WERI-Rb-1 (cell line): ENCODE measurements at regions not wholly inside any gene's neighbourhood (a gene's known extent, or its start where the extent isn't known, plus 50 kb on each side); places are given as distances from the start of the nearest gene placed in this dataset.

Experiments
- DNase-seq: peaks from one replicate; pipeline ENCODE4 v3.0.0-alpha.2; 2020
- H3K27ac ChIP-seq: fragments of 250-450 bp; sonication (Bioruptor Pico); 2 replicates; pipeline ENCODE4 v1.5.1; 2020; ENCODE audit warnings: mild to moderate bottlenecking, moderate library complexity
- H3K27me3 ChIP-seq: fragments of 250-450 bp; sonication (Bioruptor Pico); 2 replicates; pipeline ENCODE4 v1.5.1; 2021; ENCODE audit warnings: mild to moderate bottlenecking, low read depth, moderate library complexity; ENCODE audit not compliant: insufficient read depth, severe bottlenecking
- H3K36me3 ChIP-seq: fragments of 250-450 bp; sonication (Bioruptor Pico); 2 replicates; pipeline ENCODE4 v1.5.1; 2020; ENCODE audit warnings: mild to moderate bottlenecking, moderate library complexity
- H3K4me3 ChIP-seq: 2 replicates; pipeline ENCODE4 v1.5.1; 2011; ENCODE audit warnings: low read depth, mild to moderate bottlenecking, control low read depth, low read length
- H3K9me3 ChIP-seq: fragments of 250-450 bp; sonication (Bioruptor Pico); 2 replicates; pipeline ENCODE4 v1.5.1; 2021; ENCODE audit warnings: mild to moderate bottlenecking, moderate library complexity; ENCODE audit not compliant: severe bottlenecking
- CTCF ChIP-seq: IDR thresholded peaks from 2 replicates; pipeline ENCODE4 v1.5.1; 2011; ENCODE audit warnings: low read depth, mild to moderate bottlenecking, control low read depth, inconsistent platforms, low read length

GRCh38 chr2:155517362-155517761, 815.2 kb downstream of the NR4A2 start:
- Histone ChIP-seq H3K27ac (no peak overlapping the region), H3K9me3 (no peaks in the 10 kb centered on the region), H3K27me3 (no peaks in the 10 kb centered on the region), H3K4me3 (no peak overlapping the region), H3K36me3 (no peaks in the 10 kb centered on the region)
- no peak for DNase-seq
- TF ChIP-seq CTCF, result no peak

GRCh38 chr2:155513248-155513647, 814.8 kb downstream of the KCNJ3 start:
- Histone ChIP-seq H3K4me3 (no peak overlapping the region), H3K9me3 (no peaks in the 10 kb centered on the region), H3K36me3 (no peaks in the 10 kb centered on the region), H3K27ac (no peak overlapping the region), H3K27me3 (no peaks in the 10 kb centered on the region)
- TF ChIP-seq CTCF, result no peak
- no peak for DNase-seq

GRCh38 chr2:155502766-155503165, 804.3 kb downstream of the KCNJ3 start:
- Histone ChIP-seq H3K4me3 (no peak overlapping the region), H3K27ac (no peak overlapping the region), H3K9me3 (no peaks in the 10 kb centered on the region), H3K36me3 (no peaks in the 10 kb centered on the region), H3K27me3 (no peaks in the 10 kb centered on the region)
- no peak for DNase-seq
- no peak for TF ChIP-seq CTCF

GRCh38 chr2:155498106-155498505, 799.6 kb downstream of the KCNJ3 start:
- Histone ChIP-seq H3K36me3 (no peaks in the 10 kb centered on the region), H3K27me3 (no peaks in the 10 kb centered on the region), H3K27ac (no peak overlapping the region), H3K4me3 (no peak overlapping the region), H3K9me3 (no peaks in the 10 kb centered on the region)
- no peak for DNase-seq
- no peak for TF ChIP-seq CTCF

- H3K36me3 ChIP-seq, result no peaks in the 10 kb centered on the region
- no peak overlapping the region for H3K4me3 ChIP-seq
- TF ChIP-seq CTCF, result no peak
- no peak overlapping the region for H3K27ac ChIP-seq
- DNase-seq, result no peak
- H3K27me3 ChIP-seq, result no peaks in the 10 kb centered on the region
- H3K9me3 ChIP-seq, result no peaks in the 10 kb centered on the region
These were observed 796.2 kb downstream of the KCNJ3 start for GRCh38 chr2:155494744-155495143.

- H3K4me3 ChIP-seq, result no peak overlapping the region
- H3K27me3 ChIP-seq, result no peaks in the 10 kb centered on the region
- DNase-seq, result no peak
- H3K9me3 ChIP-seq, result no peaks in the 10 kb centered on the region
- no peak overlapping the region for H3K27ac ChIP-seq
- H3K36me3 ChIP-seq, result no peaks in the 10 kb centered on the region
- TF ChIP-seq CTCF, result no peak
These were observed 786.8 kb downstream of the KCNJ3 start for GRCh38 chr2:155485141-155485842.
